ENCODE measurements at regions not wholly inside any gene's neighbourhood (a gene's known extent, or its start where the extent isn't known, plus 50 kb on each side); places are given as distances from the start of the nearest gene placed in this dataset.

GRCh38 chr2:238691596-238692491 lies 156.0 kb upstream of the TWIST2 start:
- no peak for DNase-seq

DNA sequence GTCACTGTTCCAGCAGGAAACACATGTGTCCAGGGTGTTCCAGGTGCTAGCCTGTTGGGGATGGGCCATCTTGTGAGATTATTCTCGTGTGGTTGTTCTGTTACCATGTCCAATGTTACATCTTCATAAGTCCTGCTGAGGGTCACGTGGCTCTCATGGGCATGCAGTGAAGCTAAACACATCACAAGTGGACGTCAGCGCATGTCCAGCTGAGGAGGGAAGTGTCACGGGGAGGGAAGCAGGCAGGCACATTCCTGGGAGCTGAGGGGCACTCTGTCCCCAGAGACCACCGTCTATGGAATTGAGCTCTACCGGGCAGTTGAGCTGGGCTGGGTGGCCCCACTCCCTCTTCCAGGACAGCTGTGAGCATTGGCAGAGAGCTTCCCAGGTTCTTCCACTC lies 155.3 kb upstream of the TWIST2 start:
- DNase-seq, result no peak

GRCh38 chr2:238693337-238694093 lies 154.4 kb upstream of the TWIST2 start:
- DNase-seq, result no peak

DNA sequence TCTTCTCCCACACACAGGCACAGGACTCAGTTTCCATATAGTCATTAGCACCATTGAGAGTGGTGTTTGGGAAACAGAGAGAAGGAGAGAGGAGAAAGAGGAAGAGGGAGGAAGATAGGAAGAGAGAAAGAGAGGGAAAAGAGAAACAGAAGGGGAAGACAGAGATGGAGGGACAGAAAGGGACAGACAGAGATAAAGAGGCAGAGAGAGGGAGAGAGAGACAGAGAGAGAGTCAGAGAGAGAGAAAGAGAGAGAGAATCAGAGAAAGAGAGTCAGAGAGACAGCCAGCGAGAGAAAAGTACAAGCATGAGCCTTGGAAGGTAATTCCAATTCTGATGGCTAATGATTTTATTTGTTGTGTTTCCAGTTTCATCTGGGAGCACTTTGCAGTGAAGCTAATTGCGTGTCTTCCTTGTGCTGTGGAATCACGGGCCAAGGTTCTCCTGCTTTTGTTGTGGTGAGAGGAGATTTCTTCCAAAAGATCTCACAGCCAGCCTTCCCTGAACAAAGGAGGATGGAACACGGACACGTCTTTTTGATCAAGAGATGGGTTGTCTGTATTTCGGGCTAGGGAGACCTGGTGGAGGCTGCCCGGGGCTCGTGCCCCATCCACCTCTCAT lies 153.6 kb upstream of the TWIST2 start:
- DNase-seq, result no peak

GRCh38 chr2:238694922-238695321 lies 153.0 kb upstream of the TWIST2 start:
- no peak for DNase-seq

- no peak for DNase-seq
Measured at GRCh38 chr2:238695538-238695937, 152.3 kb upstream of the TWIST2 start.

DNA sequence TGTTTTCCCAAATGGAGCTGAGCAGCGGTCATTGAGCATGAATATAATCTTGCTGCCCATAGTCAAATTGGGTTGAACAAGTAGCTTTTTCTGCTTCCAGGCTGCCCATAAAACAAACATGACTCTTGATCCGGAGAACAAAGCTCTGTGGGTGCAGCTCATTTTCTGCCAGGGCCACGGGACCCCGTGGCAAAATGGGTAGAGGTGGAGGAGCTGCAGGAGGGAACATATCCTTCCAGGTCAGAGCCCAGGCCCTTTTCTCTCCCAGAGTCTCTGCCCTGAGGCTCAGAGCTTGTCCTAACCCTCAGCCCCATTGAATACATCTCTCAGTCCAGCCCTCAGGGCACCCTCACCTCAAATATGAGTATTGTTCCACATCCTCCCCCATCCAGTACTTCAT lies 151.6 kb upstream of the TWIST2 start:
- DNase-seq, result no peak

- no peak for DNase-seq
Measured at GRCh38 chr2:238696786-238697185, 151.1 kb upstream of the TWIST2 start.

GRCh38 chr2:238697193-238698071 lies 150.5 kb upstream of the TWIST2 start:
- DNase-seq, result no peak

DNA sequence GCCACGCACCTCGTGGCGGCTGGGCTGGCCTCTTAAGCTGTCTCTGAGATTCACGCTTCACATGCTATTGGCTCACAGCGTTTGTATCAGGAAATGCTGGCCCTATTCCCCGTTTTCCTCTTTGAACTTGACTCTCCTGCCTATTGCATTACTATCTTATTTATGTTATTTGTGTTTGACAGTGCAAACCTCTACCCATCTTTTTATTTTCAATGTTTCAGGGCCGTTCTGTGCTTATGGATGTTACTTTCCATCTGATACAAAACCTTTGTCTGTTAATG lies 149.9 kb upstream of the TWIST2 start:
- no peak for DNase-seq

DNA sequence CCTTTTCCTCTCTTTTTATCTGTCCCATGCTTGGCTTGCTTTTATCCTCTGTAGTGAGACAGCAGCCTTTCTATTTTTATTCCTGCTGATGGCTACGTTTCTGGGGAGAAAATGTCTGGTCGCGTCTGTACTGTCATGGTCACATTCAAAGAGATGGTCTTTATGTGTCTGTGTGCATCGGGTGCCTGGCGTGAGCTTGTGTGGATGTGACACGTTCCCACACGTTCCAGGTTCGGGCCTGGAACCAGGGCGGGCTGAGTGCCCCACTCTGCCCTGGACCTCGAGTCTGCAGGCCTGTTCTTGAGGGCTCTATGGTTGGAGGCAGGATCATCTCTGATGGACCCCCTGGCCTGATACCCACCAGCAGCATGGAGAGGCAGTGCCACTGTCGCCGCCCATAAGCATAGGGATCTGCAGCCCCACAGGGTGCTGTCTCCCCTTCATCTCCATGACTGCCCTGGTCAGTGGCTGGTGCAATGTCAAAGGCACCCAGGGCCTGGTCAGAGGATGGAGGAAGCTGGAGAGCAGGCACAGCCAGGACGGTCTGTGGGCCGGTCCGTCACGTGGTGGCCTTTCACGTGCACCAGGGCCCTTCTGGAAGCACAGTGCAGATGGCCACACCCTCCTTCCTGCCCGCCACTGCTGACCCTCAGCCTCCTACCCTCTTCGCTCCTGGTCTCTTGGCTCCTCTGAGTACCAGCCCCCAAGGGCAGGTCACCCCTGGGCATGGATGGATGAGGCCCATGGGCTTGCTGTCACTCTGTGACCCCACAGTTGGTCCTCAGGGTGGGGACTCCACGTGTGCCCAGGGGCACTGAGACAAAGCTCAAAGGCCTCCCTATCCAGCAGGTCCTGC lies 149.2 kb upstream of the TWIST2 start:
- DNase-seq, result no peak

DNA sequence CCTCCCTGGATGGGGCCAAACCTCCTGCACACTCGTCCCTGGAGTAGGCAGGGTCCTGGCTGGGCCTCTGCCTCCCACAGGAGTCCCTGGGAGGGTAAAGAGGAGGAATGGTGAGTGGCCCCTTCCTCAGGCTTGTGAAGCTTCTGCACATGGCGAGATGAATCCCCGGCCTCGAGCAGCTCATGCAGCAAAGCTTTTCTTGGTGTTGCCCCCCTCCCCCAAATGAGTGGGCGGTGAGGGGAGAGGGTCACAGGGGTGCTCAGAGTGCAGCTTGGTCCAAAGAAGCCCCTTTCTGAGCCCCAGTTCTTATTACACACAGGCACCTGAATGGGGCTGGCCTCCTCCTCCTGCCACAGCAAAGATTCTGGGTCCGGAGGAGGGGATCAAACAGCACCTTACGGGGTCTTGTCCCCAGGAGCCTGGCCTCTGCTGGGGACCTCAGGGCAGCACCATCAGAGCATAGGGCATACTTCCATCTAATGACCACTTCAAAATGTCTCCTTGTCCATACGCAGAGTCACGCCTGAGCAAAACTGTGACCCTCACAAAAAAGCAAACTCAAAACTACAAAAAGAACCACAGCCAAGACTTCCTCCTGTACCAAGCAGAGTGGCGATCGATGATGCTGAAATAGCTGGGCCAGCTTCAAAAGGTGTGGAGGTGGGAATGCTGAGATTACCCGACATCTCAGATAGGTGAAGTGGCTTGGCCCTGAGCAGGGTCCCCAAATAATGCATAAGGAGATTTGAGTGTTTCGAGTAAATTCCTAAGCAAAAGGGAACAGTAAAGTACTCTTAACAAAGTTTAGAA lies 148.4 kb upstream of the TWIST2 start:
- no peak for DNase-seq

DNA sequence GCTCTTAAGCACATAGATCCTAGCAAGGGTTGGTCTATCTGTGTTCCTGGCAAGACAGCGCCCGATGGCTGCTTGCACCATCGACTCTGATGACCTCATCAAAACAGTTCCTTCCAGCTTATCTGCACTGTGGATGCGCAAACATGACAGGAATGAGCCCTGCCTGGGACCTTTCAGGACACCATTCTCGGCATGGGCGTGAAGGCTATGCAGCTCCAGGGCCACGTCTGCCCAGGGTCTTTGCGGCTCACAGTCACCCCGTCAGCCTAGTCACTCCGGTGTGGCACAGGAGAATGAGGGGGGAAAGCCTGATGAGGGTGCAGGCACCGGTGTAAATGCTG lies 147.8 kb upstream of the TWIST2 start:
- DNase-seq, result no peak

DNA sequence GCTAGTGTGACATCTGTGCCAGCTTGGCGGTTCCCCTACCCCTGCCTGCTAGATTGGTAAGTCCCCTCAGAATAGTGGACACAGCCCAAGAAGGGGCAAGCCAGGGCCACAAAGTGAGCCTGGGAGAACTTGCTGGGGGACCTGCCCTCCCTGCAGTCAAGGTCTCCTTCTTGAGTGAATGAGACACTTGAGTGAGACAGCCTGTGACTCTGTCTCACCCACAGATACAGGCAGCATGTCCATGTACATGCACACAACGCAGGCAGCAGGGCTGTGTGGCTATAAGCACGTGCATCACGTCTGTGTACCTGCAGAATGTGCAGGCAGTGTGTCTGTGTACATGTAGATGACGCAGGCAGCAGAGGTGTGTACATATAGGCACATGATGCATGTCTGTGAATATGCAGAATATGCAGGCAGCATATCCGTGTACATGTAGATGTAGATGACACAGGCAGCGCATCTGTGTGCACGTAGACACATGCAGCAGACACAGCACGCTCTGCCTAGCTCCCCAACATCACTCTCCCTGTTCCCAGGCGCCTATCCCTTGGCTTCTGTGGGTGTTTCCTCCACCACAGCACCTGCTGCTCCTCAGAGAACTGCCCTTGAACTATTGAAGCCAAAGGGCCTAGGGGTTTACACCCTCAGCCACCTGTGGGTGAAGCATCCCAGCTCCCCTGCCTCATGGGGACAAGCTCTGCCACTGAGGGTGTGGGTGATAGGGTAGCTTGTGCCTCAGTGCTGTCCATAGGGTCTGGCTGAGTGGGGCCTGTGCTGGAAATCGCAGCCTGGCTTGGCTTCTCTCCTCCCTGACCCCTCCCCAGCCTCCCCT lies 147.2 kb upstream of the TWIST2 start:
- no peak for DNase-seq

GRCh38 chr2:238701341-238702206 lies 146.3 kb upstream of the TWIST2 start:
- DNase-seq, result no peak

DNA sequence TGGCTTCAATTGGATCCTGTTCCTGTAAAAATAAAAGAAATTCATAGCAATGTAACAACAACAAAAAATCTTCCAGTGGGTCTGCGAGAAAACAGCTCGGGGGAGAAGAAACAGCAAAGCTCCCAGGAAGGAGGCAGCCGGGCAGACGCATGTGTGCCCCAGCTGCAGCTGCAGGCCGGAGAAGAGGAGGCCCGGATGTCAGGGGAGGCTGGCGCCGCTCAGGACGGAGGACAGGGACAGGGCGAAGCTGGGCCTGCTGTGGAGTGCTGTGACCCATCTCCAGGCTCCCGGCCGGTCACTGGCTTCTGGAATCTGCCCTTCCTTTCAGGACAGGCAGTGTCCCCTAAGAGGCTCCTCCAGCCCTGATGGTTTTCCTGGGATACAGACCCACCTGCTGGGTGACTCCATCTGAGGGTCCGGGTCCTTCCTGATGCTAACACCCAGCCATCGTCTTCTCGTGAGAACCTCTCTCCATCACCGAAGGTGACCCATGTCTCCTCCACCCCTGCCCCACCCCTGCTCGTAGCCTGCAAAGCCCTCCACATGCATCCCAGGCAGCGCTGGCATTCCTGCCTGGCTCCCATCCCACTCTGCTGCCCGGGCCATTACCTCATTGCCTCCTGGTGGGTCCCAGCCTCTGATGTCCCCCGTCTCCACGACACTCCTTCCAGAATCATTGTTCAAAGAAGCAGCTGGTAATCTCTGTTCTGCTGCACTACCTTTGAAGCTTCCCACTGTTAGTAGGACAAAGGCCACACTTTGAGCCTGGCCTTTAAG lies 145.4 kb upstream of the TWIST2 start:
- no peak for DNase-seq

DNA sequence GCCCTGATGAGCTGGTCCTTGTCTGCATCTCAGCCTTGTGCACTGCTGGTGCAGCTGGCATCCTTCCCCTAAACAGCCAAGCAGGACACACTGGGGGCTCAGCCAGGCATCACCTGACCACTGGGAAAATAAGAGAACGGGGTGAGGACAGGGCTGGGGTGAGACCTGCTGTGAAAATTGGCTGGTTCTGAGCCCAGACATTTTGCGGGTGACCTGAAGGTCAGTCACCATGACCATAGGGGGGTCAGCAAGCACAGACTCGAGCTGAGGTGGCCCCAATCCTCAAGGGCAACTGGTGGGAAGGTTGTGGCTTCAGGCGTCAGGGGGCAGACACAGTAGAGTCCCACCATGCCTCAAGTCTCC lies 144.9 kb upstream of the TWIST2 start:
- no peak for DNase-seq

- DNase-seq, result no peak
Measured at GRCh38 chr2:238703436-238703835, 144.4 kb upstream of the TWIST2 start.
